Middle frontal gyrus (tissue), 1 donor: ENCODE measurements at regions not wholly inside any gene's neighbourhood (a gene's known extent, or its start where the extent isn't known, plus 50 kb on each side); places are given as distances from the start of the nearest gene placed in this dataset.
"Not testable (repeated sequence)": the region's sequence is repeated elsewhere in the genome, so short reads cannot be mapped to it uniquely, and the experiment has no call there.

ENCODE experiments used
- DNase-seq: peaks from one replicate; pipeline ENCODE4 v3.0.0-alpha.2; 2015; ENCODE audit warnings: low spot score; ENCODE audit errors: extremely low spot score

DNA sequence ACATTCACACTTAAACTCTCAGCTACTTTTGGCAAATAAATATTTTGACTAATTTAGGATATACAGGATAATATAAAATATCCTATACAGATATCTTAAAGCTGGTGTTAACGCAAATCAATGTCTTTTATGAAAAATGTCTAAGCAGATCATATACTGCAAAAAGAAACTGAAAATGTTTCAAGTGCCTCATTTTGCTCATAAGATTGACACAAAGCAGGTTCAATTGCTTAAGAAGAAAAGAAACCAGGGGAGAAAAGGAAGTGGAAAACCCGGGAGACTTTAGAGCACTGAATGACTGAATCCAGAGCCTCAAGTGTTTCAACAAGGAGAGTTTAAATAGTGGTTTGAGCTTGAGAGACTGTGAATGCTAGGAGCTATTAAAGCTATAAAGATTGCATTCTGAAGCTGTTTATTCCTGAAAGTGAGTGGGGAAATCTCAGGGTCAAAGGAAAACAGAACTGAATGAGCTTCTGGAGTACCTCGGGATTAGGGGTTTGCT is 1943.0 kb downstream of the MRPL39 start:
- DNase-seq, result no peak

DNA sequence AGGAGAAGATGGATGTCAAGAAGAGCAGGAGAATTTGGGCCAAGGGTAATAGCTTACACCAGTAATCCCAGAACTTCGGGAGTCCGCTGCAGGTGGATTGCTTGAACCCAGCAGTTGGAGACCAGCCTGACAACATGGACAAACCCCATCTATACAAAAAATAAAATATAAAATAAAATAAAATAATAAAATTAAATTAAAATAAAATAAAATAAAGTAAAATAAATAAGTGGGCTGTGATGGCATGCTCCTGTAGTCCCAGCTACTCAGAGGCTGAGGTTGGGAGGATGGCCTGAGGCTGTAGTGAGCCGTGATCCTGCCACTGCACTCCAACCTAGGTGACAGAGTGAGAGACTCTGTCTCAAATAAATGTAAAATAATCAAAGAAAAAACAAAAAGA is 1946.7 kb downstream of the MRPL39 start:
- no peak for DNase-seq

DNA sequence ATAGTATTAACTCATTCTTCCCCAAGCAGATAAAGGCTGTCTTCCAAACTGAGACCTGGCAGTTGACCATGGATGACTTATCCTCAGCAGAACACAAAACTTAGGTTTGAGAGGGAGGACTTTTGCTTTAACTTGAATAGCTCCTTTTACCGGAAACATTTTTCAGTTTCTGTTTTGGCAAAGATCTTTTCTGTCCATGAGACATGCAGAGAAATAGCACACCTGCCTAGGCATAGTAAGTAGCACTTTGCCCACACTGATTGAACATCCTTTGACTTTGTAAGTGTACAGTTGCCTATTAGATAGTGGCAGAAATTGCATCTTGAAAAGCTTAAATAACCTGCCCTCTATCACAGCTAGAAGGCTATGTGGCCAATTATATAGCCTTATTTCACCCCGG is 1962.5 kb downstream of the MRPL39 start:
- DNase-seq, result no peak

DNA sequence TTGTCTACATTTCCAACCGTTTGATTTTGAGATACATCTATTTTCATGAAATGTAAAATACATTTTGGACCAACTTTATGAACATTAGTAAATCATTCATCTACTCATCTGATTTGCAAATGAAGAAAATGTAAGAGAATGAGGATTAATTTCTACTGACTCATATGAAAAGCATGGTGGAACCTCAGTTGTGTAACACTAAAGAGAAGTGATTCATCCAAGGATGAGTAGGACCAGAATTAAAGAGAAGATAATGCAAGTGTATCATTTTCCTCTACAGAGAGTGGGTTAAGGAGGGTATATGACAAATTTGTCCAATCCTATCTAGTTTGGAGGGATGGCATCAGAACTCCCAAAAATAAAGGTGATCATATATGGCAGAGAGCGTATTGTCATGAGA is 1967.6 kb downstream of the MRPL39 start:
- DNase-seq, result no peak

DNA sequence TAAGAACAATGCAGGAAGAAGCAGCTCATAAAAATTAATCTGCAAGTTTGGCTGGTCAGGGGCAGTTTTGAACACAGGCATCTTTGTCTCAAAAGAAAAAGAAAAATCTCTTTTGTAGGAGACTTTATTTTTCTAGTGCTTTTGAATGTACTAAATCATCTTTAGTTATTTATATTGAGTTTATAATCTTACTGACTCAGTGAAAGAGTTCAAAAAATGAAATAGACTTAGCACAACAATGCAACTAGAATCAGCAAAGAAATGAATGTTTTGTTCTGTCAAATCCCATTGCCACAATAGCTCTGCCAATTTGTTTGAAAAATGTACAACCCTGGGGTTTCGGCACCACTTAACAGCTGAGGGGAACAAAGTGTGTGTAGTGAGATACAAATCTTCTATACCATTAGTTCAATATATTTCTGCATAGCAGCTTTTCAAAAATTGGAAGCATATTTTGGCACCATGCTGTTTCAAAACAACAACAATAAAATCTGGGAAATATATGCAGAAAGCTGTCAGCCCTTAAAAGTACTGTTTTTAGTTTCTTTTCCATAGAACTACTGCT is 1969.1 kb downstream of the MRPL39 start:
- no peak for DNase-seq

DNA sequence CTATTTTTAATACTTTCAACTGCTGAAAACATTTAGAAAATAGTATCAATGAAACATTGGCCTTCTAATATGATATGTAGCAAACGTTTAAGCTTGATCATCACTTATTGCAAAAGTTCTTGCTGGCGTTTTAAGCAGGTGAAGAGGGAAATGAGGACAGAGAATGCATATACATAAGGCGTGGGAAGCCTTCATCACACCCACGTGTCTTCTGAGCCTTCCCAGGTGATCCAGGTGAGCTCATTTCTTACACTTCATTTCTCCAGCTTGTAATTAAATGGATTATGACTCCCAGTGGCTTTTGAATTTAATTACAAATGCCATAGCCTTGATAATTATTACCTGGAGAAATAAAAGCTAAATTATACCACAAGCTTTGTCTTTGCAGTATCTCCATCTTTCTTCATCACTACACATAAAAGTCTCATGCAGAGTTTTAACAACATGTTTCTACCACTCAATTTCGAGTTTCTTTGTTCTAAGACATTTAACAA is 1973.8 kb downstream of the MRPL39 start:
- no peak for DNase-seq

DNA sequence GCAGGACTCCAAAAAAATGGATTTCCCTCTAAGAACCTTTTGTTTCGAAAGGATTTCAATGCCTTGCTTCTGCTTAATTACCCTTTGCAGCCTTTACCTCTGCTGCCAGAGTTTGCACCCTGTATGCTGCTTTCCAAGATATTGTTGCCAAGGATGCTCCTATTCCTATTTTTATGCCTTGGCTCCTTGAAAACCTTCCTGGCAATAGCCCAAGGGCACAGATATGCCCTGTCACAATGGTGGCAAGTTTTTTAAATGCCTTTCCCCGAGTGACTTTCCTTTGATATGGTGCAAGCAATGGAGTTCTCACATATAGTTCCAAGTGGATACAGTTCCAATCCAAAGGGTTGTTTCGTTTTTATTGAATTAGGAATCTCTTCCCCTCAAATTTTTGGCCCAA is 1983.0 kb downstream of the MRPL39 start:
- no peak for DNase-seq

DNA sequence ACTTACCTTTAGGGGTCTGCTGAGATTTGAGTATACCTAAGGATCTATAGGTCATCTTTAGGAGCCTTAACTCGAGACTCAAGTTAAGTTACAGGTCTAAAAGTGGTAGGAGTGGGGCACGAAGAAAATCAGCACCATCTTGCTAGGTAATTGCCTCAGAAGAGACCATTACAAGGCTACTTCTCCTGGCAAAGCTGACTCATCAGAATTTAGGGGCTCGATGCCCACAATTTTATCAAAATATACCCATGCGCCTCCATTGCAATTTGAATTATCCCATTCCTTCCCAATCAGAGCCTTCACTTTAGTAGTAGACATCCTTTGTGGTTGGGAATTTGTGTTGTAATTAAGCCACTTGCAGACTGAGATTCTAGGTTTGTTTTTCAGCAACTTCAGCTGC is 1994.3 kb downstream of the MRPL39 start:
- no peak for DNase-seq

DNA sequence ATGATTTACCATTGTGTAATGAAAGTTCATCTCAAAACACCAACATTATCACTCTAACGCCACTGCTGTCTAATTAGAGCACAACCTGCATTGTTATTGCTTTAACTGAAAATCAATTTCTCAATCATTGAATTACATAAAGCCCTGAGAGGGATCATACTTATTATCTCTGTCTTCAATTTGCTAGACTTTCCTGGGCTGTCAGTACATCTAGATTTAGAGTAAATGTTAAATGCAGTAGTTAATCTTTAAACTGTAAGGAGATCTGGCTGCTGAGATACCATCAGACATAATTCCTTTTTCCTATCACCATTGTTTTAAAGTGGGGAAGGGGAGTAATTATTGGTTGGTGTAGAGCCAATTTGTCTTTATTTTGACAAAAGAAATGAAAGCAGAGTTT is 1995.1 kb downstream of the MRPL39 start:
- no peak for DNase-seq

DNA sequence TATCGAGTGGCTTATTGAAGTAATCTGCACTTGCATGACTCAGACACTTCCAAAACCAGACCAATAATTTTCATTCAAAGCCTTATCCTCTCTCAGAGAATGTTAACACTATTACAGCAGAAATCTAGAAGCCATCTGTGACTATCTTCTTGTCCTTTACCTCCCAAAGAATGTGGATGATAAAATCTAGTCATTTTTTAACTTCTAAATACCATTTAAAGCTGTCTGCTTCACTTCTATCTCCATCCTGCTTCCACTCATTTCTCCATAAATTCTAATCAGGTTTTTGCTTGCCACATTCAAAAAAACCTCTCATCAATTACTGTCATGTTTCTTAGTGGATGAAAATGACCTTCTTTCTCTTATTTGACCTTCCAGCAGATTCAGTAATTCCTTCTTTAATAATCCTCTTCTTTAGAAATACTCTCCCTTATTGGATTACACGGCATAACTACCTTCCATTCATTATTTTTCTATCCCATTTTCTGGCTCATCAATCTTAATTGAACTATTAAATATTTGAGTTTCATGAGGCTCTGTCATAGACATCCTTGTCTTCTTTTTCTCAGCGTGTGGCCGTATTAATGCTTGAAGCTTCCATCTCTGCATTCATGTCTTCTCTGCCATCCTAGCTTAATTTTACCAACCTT is 1999.4 kb downstream of the MRPL39 start:
- no peak for DNase-seq

DNA sequence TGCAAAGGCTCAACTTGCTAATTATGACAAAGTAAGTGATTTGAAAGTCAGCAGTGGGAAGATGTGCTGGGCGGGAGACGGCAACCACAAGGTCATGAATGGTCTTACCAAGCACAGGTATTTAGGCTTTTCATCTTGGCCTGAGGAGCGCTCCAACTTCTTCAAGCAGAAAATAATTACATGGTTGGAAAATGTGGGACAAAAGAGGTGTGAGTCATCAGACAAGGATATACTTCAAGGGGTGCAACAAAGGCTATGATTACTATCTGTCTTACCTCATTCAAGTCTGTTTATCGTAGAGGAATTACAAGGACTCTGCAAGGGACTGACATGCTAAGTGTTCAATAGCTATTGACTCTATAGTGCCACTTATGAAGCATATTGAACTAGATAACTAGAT is 2005.7 kb downstream of the MRPL39 start:
- no peak for DNase-seq

DNA sequence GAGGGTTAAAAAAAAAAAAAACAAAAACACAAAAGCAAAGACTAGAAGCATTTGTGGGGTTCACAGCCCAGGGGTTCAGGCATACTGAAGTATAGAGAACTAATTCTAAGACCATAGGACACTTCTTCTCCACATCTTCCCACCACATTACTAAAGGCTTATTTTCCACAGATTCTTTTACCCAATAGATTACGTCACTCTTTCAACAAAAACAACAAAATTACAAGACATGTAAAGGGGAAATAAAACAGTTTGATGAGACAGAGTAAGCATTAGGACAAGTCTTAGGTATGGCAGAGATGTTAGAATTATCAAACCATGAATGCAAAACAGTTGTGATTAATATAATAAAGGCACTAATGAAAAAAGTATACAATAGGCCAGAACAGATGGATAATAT is 2013.7 kb downstream of the MRPL39 start:
- no peak for DNase-seq

DNA sequence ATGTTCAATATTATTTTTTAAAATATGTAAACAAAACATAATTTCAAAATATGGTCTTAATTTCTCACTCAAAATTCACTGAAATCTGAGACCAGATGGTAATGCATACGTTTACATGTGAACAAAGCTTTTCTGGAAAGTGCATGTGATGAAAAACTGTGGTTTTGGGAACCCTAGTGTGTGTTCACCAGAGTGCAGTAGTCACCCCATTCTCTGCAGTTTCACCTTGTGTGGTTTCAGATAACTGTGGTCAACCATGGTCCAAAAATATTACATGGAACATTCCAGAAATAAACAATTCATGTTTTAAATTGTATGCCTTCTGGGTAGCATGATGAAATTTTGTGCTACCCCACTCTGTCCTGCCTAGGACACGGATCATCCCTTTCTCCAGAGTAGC is 2021.9 kb downstream of the MRPL39 start:
- DNase-seq, result no peak

DNA sequence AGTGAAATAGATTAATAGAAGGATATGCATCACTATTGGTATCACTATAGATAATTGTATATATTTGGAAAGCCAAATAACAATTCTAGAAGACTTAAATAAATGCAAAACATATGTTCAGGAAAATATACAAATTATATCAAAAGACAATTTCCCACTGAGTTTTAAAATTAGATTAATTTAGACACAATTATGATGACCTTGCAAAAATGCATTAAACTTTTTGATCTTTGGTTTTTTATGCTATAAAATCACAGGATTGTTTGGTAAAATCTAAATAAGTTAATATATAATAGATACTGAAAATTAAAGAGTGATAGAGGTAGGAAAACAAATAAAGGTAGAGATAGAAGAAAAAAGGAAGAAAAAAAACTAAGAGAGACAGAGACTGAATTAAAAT is 2027.7 kb downstream of the MRPL39 start:
- no peak for DNase-seq

DNA sequence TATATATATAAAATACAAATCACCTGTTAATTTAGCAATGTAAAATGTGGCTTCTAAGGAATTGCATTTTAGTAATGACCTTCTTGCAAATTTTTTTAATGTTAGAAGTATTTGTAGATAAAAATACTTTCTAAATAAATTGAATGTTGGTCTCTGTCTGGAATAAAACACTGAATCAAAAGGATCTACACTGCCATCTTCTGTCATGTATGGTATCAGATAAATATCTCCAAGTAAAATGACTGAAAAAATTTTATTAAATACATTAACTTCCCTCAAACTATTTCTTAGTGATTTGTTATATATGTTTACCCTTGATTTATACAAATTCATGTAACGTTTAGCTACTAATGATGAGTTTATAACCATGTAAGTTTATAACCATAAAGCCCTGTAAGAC is 2029.3 kb downstream of the MRPL39 start:
- no peak for DNase-seq

DNA sequence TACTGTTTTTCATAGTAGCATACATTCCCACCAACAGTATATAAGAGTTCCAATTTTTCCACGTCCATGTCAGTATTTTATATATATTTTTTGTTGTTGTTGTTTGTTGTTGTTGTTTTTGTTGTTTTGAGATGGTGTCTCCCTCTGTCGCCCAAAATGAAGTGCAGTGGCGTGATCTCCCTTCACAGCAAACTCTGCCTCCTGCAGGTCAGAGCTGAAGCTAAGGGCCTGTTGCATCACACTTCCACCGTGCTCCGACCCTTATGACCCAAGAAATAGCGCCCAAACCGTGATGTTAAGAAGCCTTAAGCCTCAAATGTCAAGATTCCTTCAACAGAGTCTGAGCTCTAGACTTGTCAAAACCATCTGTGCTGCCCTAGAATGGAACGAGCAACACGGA is 2032.3 kb downstream of the MRPL39 start:
- no peak for DNase-seq

DNA sequence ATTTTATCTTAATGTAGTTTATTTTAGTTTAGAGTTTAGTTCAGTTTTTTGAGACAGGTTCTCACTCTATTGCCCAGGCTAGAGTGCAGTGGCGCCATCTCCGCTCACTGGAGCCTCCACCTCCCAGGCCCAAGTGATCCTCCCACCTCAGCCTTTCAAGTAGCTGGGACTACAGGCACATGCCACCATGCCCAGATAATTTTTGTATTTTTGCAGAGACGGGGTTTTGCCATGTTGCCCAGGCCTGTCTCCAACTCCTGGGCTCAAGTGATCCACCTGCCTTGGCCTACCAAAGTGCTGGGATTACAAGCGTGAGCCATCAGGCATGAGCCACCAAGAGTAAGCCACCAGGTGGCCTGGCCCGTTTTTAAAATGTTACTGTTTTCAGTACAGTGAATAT is 2058.4 kb downstream of the MRPL39 start:
- not testable (repeated sequence) for DNase-seq

DNA sequence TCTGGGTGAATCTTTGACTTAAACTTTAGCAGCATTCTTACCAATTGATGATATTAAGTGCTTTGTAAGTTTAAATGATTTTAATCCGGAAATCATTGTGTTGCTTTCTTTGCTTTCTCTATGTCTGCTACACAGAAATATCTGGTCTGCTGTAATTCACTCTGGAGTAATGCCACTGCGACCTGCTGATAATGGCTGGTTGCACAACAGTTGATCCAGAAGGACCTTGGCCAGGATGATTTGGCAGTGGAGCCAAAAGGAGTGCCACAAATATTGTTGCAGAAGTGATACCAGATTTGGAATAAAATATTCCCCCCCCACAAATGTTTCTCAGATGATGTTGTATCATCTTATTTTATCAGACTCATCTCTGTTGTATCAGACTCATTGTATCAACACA is 2063.9 kb downstream of the MRPL39 start:
- DNase-seq, result no peak

DNA sequence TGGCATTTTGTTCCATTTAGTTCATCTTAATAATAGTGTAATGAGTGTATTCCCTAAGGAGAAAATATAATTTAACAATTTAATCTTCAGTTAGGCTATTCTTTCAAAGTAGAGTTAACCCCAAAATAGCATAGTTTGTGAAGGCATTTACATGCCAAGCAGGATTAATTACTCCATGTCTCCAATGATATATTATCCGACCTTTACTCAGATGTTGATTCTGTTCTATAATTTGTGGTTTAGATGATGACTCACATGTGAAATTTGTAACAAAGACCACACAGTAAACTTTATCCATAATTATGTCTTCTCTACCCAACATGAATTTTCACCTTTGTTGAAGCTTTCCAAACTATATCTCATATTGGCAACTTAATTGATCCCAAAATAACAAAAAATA is 2065.2 kb downstream of the MRPL39 start:
- DNase-seq, result no peak

DNA sequence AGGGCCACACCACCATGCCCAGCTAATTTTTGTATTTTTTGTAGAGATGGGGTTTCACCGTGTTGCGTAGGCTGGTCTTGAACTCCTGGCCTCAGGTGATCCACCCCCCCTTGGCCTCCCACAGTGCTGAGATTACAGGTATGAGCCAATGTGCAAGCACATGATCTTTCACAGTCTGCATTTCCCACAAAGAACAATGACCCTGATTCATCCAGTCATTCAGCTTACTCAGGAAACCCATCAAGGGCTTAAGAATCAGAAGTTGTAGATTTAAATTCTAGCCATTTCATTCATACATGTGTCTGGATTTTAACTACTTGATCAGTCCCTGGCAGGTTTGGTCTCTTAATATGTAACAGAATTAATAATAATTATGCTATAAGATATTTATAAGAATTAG is 2065.7 kb downstream of the MRPL39 start:
- DNase-seq, result no peak

DNA sequence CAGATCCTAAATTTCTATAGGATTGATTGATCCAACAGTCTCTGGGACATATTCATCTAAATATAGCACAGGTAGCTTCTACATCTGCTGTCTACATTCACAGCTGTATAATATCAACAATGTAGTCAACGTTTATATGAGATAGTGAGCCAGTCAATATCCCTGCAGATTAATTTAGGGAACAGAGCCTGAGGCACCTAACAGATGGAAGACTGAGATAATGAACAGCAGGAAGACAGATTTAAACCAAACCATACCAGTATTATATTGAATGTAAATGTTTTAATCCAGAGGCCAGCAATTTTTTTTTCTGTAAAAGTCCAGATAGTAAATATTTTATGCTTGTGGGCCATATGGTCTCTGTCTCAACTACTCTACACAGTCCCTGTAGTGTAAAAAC is 2072.4 kb downstream of the MRPL39 start:
- DNase-seq, result no peak

DNA sequence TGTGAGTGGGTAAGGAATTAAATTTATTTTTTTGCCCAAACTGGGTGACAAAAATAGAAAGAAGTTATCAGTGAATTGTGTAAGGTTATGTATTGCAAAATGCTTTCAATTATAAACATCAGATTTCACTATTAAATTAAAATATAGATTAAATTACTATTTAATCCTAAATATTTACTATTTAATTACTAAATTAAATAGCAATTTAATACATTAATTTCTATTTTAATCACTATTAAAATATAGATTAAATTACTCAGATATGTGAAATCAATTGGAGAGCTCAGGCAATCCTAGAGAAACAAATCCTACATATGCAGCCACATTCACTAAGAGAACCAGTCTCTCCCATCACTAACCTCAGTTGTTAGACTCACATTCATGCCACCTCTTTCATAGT is 2075.8 kb downstream of the MRPL39 start:
- DNase-seq, result no peak

DNA sequence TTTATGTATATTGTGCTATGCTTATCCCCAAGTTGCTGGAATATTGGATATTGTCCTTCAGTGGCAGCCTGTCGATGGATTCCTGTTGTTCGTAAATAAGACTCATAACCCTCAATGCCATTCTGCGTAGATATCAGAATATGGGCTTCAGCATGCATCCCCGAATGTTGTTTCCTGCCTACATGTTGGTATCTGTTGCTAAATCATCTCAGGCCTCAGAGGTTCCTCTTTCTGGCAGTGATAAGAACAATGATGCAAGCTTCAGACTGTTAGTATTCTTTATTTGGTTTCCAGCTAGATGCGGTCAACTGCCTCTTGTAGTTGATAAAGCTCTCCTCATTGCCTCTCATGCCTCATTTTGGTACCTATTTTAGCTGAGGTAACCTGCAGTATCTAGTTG is 2082.6 kb downstream of the MRPL39 start:
- no peak for DNase-seq
